ENCODE measurements at regions not wholly inside any gene's neighbourhood (a gene's known extent, or its start where the extent isn't known, plus 50 kb on each side); places are given as distances from the start of the nearest gene placed in this dataset.
A peak's percentile ranks its signal among the peaks of the same experiment; 100 is the strongest.
"Not testable (repeated sequence)": the region's sequence is repeated elsewhere in the genome, so short reads cannot be mapped to it uniquely, and the experiment has no call there.

DNA sequence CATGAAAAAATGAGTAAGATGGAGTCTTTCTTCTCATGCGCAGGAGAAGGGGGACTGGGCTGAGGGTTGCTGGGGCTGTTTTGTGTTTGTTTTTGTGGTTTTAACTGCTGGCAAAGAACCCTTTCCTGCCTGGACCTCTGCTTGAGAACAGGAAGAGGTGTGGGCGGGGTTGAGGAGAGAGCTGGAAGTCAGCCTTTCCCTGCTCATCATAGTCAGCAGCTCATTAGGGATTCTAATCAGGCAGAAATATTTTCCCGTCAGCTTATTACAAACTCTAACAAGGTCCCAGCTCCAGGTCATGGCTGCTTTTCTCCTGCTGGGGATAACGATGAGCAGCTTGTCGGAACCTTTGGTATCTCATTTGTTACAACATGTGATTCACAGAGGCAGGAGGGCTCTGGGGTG lies 185.0 kb upstream of the NRXN3 start:
- DNase-seq = no peak

DNA sequence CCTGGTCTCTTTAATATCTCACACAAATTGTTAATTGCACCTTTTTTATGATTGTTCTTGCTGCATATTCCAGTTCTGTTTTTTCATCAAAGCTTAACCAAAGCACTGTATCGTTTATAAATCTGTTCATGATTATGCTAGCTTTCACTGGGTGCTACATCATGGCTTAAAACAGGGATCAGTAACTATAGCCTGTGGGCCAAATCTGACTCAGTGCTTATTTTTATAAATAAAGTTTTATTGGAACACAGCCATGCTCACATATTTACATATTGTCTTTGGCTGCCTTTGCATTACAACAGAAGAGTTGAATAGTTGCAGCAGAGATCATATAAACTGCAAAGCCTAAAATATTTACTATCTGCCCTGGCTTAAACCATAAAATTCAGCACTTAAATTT lies 183.4 kb upstream of the NRXN3 start:
- no peak for DNase-seq

DNA sequence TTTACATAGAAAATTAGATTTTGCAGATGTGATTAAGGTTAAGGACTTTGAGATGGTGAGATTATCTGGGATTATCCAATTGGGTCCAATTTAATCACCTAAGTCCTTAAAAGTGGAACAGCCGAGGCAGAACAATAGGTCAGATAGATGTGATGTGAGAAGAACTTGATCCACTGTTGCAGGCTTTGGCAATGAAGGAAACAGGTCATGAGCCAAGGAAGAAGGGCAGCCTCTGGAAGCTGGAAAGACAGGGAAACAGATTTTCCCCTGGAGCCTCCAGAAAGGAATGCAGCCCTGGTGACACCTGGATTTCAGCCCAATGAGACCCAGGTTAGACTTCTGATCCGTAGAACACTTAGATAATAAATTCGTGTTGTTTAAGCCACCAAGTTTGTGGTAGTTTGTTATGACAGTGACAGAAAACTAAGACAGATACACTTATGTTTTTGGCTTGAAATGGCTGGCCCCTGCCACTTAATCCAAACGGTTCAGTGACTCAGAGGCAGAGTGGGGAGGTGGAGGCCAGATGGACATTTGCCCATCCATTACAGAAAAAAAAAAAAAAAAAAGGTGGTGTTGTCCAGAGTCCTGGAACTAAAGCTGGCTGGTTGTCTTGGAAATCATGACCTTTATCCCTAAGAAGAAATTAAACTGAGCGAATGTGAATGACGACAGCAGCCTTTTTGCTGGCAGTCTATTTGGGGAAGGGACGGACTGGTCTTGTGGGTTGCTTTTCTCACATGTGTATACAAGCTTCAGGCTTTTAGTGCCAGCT lies 181.9 kb upstream of the NRXN3 start:
- DNase-seq = no peak

DNA sequence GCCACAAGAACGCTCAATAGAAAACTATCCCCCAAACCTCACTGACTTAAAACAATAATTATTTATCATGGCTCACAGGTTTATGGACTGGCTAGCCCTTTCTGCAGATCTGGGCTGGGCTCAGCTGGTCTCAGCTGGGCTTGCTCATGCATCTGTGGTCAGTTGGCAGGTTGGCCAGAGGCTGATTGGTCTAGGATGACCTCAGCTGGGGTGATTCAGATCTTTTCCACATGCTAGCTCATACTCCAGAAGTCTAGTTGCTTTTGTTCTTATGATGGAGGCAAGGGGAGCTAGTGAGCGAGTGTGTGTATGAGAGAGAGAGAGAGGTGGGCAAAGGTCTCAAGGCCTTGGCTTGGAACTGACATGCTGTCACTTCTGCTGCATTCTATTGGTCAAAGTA lies 181.2 kb upstream of the NRXN3 start:
- DNase-seq = no peak

DNA sequence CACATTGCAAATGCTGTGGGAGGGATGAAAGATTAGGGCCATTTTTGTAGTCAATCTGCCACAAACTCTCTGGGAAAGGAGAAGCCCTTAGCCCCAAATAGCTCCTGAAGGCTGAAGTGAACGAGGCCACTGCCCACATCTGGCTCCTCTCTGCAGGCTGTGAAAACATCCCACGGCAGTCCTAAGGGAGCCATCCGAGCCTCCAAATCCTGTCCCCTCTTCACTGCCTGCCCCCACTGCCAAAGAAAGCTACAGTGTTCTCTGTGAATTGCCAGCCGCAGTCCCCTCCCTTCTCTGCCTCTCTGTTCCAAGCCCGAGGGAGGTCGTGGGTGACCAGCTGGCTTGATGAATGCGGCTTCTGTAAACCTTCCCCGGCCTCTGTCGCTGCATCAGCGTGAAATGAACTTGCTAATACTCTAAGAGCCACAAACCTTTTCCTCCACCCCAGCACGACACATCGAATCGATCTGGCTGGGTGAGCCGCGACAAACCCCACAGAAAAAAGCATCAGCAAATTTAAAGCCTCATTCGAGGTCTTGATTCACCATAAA lies 180.7 kb upstream of the NRXN3 start:
- DNase-seq = no peak

DNA sequence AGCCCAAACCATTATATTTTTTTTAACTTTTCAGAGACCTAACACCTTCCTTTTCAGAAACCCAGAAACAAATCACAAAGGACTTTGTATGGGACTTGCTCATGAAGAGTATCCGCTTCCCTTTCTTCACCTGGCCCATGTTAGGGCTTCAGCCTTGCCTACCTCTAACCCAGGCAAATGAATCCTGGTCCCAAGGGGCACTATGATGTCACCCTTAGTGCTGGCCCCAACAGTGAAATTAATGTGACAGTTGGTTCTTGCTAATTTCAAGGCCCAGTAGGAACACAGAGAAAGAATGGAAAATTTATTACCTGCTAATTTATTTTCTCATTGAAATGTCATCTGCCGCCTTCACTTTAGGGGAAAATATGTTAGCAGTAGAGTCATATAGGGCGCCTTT lies 179.8 kb upstream of the NRXN3 start:
- DNase-seq = no peak

DNA sequence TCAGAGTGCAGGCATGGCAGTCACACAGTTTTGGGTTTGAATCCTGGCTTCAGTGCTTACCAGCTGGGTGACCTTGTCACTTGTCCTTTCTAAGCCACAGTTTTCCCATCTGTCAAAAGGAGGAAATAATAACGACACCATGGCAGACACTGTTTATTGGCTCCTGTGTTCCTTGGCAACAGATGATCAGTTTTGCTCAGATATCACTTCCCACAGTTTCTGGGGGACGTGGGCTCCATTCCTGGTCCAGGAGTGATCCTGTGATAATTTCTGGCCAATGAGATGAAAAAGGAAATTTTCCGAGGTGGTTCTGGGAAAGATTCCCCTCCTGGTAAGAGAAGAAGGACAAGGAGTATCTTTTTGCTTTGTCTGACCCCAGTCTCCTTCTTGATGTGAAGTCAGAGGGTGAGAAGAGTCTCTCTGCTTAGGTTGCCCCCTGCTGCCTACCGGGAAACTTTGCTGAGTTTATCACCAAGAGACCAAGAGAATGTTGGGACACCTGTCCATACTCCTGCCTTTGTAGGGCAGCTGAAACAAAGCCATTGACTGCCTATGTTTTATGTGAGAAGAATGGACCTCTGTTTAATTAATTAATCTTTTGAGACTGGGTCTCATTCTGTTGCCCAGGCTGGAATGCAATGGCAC lies 178.9 kb upstream of the NRXN3 start:
- no peak for DNase-seq

DNA sequence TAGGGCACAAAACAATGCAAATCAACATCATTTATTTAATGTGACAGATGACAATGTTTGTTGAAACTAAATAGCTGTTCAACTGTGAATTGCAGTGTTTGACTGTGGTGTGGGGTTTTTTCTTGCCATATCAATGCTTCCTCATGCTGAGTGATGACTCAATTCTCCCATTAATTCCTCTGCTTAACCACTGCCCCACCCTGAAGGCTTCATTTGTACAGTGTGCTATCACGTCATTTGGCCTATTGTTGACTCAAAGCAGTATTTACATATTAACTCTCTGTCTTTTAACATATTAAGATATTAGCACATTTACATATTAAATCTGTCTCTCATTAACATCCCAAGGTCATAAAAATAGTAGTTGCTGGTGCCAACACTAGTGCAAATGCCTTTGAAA lies 164.8 kb upstream of the NRXN3 start:
- no peak for DNase-seq

DNA sequence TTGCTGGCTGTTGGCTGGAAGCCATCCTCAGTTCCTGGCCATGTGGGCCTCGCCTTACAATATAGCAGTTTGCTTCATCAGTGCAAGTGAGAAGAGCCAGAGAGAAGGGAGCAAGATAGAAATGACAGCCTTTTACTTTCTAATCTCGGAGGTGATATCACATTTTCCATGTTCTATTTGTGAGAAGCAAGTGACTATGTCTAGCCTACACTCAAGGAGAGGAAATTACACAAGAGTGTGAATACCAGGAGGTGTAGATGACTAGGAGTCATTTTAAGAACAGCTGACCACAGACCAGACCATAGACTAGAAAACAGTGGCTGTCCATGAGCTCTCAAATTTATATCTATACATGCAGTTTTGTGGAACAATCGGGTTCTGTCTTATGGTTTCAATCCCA lies 163.0 kb upstream of the NRXN3 start:
- DNase-seq = no peak

DNA sequence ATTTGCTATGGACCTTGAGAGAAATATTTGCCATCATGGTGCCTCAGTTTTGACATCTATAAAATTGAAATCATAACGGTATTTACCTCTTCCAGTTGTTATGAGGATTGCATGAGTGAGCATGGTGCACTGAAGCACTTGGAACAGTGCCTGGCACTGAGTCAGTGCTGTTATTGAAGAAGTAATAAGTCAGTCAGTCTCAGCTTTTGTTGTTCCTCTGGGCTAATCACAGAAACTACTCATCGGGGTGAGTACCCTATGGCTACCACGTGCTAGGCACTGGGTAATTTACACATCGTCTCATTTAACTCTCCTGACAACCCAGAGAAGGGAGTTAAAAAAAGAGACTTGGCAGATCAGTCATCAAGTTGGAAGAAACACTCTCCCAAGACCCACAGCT lies 159.5 kb upstream of the NRXN3 start:
- no peak for DNase-seq

DNA sequence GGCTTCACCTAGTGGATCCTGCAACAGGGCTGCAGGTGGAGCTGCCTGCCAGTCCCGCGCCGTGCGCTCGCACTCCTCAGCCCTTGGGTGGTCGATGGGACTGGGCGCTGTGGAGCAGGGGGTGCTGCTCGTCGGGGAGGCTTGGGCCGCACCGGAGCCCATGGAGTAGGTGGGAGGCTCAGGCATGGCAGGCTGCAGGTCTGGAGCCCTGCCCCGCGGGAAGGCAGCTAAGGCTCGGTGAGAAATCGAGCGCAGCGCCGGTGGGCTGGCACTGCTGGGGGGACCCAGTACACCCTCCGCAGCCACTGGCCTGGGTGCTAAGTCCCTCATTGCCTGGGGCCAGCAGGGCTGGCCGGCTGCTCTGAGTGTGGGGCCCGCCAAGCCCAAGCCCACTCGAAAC lies 156.3 kb upstream of the NRXN3 start:
- DNase-seq = not testable (repeated sequence)

DNA sequence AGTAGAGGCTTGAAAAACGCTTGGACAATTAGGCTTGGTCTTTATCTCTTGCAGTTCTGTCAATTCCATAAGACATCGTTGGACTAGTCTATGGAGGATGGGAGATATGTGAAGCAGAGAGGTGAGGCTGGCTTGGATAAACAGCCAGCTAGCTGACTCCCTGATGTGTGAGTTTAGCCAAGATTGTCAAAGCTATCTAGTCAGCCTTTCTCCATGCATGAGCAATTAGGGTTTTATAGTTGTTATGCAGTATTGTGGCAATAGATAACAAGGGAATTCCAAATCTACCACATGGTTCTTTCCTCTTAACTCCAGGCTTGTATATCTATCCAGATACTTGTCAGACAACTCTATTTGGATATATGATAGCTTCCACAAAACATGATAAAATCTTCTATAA lies 153.6 kb upstream of the NRXN3 start:
- DNase-seq = no peak

DNA sequence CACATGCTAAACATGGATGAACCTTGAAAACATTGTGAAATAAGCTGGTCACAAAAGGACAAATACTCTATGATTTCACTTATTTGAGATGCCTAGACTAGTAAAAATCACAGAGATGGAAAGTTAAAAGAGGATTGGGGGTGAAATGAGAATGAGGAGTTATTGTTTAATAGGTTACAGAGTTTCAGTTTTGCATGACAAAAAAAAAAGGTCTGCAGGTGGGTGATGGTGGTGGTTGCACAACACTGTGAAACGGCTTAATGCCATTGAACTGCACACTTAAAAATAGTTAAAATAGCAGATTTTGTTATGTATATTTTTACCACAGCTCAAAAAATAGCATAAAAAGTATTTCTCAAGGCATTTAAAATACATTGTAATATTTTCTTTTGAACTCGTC lies 151.9 kb upstream of the NRXN3 start:
- no peak for DNase-seq

DNA sequence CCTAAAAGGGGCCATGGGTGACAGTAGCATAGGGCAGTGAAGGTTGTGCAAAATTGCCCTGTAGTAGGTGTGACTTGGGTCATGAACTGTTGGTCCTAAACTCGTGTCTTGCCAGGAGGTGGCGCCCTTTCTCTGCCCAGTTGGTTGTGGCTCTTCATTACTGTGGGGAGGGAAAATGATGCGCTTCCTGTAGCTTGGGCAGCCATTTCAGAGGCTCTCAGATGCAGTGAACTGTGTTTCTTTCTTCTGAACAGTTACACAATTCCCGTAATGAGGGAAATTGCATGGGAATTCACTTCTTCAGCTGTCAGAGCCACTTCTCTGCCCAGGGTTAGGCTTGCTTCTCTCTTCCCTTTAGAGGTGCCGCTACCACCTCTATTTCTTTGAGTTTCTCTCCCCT lies 148.1 kb upstream of the NRXN3 start:
- DNase-seq = peak; percentile 5

DNA sequence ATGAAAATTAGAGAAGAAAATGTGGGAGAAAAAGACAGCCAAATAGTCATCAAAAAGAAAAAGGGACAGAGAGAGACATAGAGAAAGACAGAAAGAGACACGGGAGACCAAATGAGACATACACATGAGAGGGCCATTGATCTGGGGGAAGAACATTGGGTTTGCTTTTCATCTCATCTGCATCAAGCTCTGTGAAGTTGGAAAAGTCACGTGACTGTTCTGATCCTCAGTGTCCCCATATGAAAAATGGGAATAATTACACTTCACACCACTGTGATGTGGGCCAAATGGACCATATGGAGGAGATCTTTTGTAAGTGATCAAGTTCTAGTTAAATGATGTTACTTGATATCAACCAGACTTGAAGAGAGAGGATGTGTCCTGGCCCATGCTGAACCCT lies 147.1 kb upstream of the NRXN3 start:
- no peak for DNase-seq

DNA sequence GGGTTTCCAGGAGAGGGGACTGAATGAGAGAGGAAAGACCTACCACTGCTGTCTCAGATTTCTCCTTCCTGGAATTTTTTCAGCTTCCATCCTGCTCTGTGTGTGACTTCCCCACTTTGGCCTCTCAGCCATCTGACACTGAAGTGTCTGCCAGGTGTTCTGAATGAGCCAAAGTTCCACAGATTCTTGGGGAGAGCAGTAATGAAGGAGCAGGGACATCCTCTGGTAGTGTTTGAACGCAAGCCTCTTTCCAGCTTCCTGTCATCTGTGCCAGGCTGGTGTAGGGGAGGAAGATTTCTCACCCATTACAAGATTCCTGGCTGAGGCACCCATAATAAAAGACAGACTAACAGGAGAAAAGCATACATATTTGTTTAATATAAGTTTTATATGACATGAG lies 141.7 kb upstream of the NRXN3 start:
- no peak for DNase-seq

DNA sequence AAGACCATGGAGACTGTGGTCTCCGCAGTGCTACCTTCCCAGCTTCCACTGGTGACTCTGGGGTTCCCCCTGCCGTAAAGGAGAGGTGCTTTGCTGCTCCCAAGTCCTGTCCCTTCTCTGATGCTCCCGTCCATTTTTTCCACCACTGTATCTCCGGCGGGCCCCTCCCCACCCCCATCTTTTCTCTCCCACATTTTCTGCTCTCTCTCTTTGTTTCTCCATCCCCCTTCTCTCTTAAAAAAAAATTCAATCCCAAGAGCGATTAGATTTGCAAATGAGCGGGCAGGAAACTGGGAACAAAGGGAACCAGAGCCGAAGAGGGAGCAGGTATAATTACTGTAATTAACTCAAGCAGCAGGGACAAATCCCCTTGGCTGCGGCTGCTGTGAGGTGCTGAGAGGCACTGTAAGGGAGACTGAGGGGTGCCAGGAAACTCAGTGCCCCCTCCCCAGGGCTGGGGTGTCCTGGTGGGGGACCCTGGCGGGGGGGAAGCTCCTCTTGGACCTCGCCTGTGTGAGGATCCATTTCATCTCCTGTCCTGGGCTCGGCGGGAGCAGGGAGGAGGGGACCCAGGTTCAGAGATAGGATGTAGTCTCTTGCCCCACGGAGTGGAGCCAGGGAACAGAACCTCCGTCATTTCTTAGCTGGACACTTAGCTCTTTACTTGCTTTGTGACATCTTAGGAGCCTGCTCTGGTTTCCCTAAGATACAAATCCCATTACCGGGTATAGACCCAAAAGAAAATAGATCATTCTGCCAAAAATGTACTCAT lies 140.4 kb upstream of the NRXN3 start:
- peak; percentile 69 for DNase-seq

DNA sequence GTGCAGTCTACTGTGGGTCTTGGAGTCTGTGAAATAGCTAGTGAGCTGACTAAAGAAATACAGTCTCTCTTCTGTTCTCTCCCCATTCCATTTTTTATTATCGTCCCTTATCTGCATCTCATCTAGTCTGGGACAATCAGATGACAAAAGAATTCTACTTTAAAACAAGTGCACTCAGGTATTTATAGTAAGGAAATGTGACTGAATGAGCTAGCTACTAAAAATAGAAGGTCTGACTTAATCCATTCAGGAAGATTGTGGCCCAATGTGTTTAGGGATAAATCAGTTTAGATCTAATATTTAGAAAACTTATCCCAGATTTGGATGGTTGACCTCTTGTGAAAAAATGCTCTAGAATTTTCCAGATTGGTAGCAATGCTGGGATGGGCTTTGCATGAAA lies 126.8 kb upstream of the NRXN3 start:
- DNase-seq = no peak

DNA sequence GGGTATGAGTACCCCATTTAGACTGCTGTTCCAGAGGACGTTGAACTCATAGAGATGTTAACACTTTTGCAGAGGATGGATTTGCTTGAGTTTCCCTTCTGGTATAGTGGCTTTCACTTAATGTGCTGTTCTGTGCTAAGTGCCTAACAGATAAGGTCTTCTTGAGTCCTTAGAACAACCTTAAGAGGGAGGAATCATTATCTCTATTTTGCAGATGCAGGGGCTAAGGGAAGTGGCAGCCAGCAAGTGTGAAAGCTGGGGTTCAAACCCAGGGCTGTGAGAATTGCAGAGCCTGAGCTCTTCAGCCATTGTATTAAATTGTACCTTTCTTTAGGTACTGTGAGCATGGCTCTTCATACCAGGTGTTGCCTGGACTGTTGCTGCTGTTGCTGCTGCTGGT lies 122.1 kb upstream of the NRXN3 start:
- no peak for DNase-seq

DNA sequence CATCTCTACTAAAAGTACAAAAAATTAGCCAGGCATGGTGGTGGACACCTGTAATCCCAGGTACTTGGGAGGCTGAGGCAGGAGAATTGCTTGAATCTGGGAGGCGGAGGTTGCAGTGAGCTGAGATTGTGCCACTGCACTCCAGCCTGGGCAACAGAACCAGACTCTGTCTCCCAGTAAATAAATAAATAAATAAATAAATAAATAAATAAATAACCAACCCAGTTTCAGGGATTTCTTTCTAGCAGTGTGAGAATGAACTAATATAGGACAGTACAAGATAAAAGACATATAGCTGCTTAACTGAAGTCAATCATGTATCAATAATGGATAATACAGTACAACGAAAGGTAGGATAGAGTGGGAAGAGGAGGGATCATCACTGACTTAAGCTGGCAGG lies 113.3 kb upstream of the NRXN3 start:
- DNase-seq = not testable (repeated sequence)

DNA sequence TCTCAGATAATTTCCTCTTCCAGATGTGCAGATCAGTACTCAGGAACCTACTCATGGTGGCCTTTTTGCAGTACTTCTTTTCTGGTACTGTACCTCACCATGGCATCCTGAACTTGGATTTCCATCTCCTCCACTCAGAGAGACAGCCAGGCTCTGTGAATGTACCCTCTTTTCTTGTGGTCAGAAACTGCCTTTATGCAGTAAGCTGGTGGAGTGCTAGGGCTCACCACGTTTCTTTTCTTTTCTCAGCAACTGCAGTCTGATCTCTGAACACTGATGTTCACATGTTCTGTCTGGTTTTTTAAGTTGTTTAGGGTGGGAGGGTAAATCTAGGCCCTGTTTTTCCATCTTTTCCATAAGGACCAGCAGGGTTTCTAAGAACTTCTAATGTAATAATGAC lies 99.8 kb upstream of the NRXN3 start:
- no peak for DNase-seq

DNA sequence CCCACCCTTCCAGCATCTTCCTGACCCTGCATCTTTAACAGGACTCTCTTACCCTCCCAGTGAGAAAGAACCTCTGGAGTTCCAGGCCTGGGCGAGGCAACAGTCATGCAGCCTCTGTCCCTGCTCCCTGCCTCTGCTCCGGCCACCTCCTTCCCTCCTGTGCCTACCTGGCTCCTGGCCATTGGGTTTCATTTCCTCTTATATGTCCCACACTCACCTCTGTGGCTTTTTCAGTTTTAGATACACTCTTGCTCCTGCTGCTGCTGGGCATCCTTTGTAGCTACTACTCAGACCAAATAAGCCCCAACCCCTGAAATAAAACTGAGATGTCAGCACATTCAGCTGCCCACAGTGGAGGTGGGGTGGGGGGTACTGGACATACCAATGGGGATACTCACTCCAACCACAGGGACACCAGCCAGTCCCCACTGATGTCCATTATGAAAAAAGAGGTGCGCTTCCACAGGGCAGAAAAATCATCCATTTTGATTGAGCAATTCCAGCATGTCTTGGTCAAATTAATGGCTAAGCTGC lies 99.1 kb upstream of the NRXN3 start:
- no peak for DNase-seq

DNA sequence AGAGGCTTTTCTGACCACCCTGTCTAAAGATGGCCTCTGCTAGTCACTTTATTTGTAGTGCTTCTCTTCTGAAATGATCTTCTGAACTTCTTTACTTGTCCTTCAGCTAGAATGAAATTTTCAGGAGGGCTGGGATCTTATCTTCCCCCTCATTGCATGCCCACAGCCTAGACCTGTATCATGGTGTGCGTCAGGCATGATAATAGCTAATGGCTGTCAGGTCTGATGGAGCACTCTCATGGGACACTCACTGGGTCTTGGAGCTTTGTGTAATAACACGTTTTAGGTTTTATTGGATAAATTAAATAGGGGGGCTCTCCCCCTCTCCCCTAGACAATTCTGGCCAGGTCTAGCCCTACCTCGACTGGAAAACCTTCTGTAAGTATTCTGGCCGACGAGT lies 97.1 kb upstream of the NRXN3 start:
- DNase-seq = no peak

DNA sequence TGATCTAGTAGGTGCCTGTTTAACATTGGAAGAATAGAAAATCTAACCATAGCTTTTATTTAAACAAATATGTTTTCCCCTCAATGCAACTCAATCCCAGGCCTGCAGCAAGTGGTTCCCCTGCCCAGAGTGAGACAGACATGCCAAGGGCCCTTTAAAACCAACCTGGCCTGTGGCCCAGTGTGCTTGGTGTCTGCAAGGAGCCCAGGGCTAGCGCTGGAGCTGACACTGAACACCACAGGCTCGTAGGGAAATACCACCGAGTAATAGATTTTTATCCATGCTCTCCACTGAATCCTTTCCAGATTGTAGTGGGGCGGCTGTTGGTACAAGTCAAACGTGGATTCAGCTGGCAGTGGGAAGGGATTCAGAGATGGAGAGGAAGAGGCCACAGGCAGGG lies 95.6 kb upstream of the NRXN3 start:
- DNase-seq = no peak

Measured in NCI-H2227 treated with DMSO at 0.1 percent for 48 hours (cell line).